Dedifferentiated amniotic fluid mesenchymal stem cell (primary cell): ENCODE measurements at regions not wholly inside any gene's neighbourhood (a gene's known extent, or its start where the extent isn't known, plus 50 kb on each side); places are given as distances from the start of the nearest gene placed in this dataset.

ENCODE experiments used
- DNase-seq: peaks from one replicate; pipeline ENCODE4 v3.0.0-alpha.2; 2016; ENCODE audit errors: extremely low spot score

DNA sequence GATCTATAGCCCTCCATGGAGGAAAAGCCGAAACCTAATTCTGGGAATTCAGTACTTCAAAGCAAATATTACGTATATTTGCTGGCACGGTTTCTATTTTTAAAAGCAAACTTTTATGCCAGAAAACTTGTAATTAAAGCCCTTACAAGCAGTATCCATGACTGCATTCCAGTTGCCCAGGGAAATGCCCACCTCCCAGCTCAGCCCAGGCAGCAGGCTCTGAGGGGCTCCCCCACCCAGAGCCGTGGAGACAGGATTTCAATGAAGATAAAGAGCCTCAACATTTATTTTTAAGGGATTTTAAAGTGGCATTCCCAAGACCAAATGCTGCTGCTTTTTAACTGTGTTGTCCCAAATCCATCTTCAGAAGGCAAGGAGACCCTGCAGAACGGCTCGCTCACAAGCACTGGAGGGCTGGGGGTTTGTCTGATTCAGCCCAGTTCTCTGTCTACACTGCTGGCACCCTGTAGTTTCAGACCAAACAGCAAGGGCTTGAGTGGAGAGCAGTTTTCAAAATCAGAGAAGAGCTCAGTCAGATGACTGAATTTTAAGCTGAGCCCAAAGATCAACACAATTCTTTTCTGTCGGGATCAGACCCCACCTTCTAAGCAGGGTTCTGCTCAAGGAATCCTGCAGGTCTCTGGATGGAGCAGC is 105.1 kb downstream of the KCNF1 start:
- DNase-seq, result no peak

DNA sequence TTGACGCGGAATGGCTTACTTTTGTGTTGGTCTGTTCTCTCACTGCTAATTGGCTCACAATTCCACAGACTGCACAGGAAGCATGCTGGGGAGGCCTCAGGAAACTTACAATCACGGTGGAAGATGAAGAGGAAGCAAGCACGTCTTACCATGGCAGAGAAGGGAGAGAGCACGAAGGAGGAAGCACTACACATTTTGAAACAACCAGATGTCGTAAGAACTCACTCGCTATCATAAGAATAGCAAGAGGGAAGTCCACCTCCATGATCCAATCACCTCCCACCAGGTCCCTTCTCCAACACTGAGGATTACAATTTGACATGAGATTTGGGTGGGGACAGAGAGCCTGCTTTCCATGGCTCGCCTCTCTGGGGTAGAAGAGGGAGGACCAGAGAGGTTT is 106.2 kb downstream of the KCNF1 start:
- DNase-seq, result no peak

DNA sequence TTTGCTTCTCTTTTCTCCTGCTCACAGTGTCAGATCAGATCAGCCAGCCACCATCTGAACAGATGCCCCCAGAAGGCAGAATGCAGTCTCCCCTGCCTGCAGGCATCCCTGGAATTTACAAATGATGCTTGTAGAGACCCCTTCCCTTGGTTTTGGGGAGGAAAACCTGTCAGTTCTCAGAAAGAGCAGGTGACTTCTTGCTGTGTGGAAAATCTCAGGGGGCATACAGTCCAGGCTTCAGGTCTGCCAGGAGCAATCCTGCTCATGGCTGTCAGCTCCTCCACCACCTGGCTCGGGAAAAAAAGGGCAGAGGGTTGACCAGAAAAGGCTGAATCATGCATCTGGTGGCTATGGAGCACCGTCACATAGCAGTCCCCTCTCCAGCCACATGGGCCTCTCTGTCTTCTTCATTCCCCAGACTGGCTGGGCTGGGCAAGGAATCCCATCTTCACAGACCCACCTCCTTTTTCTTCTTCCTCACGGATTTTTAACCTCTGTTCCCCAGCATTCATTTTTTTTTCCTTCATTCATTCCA is 107.0 kb downstream of the KCNF1 start:
- DNase-seq, result no peak

DNA sequence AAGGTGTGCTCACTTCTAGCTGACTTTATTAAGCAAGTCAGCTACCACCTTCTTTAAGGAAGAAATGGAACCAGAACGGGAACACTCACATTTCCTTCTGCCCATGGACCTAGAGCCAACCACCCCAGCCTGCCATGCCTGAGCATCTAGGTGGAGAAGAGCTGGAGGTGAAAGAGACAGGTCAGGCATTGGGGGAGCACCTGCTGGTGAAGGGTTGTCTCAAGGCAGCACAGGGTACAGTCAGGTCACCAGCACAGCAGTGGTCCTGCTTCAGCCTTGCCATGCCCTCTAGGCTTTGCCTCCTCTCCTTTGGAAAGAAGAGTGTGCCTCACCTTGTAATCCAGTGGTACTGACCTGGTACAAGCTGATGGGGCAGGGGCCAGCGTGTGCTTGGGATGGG is 107.9 kb downstream of the KCNF1 start:
- DNase-seq, result no peak

DNA sequence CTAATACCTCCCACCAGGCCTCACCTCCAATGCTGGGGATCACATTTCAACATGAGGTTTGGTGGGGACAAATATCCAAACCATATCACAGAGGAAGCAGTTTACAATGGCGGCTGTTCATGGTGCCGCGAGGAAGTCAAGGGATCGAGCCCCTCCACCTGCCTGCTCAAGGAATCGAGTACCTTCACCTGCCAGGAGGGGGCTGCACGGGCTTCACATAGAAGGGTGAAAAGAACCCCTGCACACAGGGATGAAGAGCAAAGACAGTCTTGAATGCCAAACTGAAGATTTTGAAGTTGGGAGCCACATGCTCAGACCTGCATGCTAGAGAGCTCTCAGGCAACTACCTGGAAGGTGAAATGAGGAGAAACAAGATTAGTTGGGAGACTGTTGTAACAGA is 110.3 kb downstream of the KCNF1 start:
- no peak for DNase-seq

DNA sequence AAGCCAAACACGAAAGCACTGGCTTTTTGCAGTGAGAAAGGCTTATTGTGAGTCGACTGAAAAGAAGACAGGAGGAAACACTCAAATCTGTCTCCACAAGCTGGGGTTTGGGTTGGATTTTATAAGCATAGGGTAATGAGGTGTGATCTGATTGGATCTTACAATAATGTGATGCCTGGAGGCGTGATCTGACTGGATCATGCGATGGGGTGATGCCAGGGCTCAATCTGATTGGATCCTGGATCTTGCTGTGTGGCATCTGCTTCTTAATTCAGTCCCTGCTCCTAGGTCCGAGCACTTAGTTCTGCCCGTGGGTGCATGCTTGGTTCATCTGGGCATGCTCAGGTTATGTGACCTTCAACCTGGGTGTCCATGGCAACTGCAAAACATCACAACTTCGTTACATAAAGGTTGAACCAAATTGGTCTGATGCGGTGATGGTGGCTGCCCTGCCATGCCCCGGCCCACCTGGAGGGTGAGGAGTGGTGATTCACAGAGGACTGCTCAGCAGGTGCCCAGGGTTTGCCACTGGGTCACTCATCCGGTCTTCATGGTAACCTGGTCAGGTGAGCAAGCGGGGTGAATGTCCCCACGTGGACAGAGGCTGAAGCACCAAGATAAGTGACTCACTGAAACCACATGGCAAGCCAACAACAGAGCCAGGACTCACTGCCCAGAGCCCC is 111.0 kb downstream of the KCNF1 start:
- no peak for DNase-seq

DNA sequence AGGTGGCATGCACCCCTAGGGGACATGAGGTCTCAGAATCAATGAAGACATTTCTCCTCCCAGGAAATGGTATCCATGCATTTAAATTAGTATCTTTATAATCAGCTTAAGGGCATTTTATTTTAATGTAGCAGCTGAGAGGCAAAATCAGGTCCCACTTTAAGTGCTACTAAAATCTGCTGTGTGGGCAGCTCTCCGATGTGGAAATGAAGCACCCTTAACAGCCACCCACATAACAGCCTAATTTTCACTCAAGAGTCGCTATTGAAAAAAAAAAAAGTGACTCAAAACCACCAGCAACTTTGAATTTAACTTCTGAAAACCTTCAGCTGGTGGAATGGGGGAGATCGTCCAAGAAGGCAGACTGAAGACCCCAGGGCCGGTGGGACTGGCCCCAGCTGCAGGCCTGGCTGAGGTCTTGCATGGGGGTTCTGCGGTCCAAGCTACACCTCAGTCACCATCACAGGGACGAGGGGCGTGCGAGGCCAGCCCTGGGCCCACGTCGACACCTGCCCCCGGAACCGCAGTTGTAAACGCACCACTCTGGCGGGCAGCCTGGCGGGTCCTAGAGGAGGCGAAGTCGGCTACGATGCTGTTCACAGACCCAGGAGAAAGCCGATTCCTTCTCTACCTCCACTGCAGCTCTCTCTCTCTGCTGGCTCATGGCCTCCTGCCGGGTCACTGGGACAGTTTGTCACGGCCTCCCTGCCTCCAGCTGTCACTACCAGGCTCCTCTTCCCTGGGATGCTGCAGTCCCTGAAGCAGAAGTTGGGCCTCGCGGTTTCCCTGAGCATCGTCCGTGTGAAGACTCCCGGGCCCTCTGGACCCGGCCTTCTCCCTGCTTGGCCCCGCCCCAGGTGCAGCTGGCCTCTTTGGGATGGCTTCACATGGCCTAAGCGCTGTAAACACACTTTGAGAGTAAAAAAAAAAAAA is 111.9 kb downstream of the KCNF1 start:
- DNase-seq, result no peak

DNA sequence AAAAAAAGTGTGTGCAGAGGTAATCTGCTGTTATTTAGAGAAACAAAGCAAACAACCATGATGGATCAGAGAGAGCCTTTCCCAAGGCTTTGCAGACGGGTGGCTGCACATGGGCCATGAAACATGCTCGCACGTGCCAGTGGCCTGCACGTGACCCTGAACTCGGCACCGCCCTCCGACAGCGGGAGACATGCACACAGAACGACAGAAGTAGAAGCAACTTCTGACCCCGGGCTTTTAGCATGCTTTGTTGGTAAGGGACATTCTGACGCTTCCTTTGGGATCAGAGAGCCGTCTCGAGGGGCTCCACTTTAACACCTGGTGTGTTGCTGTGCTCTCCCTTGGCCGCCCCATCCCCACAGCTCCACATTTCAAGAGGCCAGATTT is 112.5 kb downstream of the KCNF1 start:
- DNase-seq, result no peak

DNA sequence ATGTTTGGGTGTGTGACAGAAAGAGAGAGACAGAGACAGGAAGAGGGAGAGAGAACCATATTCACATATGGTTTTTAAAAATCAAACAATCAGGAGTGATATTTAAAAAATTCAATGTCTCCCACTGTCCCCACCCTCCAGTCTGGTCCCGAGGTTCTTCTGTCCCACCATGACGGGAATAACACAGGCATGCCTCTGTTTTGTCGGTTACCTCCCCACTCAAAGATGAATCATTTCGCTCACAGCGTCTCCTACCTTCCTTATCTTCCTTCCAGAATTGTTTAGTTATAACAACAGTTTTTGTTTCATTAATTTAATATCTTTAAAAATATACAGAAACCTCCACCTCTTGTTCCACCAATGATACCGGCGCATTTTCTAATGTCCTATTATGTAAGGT is 113.0 kb downstream of the KCNF1 start:
- no peak for DNase-seq

DNA sequence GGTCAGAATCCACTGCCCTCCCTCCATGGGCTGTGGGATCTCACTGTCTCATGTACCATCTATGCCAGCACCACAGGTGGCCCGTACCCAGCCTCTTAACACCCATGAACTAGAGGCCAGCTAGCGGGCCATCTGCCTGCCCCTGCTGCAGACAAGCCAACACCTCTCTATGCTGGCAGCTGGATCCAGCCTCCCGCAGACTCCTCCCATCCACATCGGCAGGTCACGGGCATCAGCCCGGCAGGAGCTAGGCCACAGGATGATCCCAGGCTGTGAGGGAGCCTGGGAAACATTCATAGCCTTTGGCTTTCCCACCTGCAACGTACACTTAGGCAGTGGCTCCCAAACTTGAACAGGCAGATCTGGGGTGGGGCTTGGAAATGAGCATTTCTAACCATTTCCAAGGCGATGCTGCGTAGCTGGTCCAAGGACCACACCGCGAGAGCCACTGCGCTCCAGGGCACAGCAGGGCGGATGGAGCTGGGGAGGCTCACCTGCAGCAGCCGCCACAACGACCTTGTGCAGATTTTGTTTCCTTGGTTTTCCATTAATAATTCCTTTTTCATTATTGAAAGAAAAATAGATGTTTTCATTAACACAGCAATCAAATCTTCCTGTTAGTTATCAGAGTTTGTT is 114.7 kb downstream of the KCNF1 start:
- DNase-seq, result no peak

DNA sequence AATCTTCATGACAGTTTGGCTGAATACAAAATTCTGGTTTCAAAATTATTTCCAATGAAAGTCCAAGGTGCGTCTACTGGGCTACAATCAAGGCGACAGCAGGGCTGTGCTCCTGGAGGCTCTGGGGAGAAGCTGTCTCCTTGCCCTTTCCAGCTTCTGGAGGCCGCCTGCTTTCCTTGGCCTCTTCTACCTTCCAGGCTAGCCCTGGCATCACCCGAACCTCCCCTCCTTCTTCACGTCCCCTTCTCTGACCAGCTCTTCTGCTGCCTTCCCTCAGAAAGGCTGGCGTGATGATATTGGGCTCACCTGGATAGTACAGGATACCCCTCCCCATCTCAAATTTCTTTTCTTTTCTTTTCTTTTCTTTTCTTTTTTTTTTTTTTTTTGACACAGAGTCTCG is 115.5 kb downstream of the KCNF1 start:
- DNase-seq, result no peak

DNA sequence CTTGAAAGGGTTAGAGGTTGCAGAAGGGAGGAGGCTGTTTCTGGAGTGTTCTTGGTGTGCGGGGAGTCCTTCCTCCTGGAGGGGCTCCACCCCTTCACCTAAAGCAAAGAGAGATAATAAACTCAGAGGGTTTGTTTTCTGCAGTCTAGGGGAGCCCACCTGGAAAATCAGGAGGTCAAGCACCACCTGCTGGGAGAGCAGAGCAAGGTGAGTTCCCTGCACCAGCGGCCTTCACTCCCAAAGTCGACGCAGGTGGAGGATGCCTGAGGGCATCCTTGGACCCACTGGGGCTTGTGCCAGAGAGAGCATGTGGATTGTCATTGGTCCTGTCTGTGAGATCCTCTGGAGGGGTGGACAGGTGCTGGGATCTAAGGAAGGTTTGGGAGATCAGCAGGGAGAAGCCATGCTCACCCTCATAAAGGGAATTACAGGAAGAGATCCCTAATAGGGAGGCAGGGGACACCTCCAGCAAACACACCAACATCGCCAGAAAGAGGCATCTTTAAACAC is 116.7 kb downstream of the KCNF1 start:
- DNase-seq, result no peak

DNA sequence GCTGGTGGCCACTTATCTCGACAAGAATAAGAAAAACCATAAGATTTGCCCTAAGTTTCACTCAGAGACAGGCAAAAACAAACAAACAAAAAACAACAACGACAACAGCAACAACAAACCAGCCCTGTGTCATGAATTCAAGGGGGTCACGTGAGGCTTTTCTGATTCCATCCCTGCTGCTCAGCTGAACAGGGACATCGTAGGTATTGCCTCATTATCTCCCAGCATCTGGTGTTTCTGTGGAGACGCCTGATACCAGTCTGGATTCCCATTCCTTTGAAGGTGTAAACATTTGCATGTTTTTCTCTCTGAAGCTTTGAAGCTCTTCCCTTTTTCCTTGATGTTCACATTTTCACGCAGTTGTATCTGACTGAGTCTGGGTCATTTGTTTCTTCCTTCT is 117.4 kb downstream of the KCNF1 start:
- no peak for DNase-seq

DNA sequence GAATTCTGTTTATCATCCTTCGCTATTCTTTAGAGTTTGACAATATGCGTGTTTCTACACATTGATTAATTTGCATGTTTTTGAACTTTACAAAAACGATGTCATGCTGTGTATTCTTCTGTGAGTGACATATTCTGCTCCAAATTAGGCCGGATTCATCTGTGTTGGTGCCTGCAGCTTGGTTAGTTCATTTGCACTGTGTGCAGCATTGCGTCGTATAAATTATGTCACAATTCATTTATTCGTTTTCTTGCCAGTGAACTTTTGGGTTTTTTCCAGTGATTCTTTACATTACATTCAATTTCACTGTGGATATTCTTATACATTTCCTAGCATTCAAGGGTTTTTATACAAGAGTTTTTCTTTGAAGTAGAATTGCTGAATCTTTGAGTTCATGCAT is 118.3 kb downstream of the KCNF1 start:
- DNase-seq, result no peak

DNA sequence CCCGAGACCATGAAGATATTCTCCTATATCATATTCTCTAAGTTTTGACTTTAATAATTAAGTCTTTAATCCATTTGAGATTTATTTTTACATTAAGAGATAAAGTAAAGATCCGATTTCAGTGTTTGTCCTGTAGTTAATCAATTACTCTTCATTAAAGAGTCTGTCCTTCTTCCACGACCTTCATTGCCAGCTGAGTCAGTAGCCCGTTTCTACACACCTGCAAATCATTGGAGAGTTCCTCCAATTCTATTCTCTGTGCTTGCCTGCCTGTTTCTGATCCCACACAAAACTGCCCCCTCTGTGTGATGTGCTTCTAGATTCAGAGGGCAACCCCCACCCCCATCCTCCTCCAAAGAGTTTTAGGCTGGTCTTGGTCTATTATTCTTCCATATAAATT is 119.2 kb downstream of the KCNF1 start:
- no peak for DNase-seq

DNA sequence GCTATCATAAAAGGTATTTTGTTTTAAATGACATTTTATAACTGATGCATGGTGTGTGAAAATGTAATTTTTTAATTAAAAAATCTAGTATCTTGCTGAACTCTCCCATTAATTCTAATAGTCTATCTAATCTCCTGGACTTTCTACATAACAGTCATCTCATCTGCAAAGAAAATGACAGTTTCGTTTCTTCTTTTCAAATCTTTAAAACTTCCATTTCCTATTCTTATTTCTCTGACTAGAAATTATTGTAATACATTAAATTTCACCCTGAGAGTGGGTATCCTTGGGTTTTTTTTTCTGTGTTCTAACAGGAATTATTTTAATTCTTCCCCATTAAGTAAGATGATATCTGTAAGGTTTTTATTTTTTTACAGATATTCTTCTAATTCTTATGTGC is 120.1 kb downstream of the KCNF1 start:
- DNase-seq, result no peak

DNA sequence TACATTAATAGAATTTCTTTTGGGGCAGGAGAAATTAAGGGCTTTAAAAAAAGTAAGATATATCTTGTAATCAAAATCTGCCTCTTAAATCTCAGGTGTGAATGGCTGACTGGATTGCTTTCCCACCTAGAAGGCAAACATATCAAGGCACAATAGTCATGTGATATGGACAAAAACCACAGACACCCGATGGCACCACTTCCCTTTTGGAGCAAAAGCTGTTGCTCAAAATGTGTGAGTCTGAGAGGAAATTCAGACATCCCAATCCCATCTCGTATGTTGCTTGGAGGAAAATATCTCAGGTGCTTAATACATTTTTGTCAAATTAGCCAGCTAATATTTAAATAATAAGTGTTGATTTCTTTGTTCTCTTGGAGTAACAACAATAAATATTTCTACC is 120.7 kb downstream of the KCNF1 start:
- no peak for DNase-seq

DNA sequence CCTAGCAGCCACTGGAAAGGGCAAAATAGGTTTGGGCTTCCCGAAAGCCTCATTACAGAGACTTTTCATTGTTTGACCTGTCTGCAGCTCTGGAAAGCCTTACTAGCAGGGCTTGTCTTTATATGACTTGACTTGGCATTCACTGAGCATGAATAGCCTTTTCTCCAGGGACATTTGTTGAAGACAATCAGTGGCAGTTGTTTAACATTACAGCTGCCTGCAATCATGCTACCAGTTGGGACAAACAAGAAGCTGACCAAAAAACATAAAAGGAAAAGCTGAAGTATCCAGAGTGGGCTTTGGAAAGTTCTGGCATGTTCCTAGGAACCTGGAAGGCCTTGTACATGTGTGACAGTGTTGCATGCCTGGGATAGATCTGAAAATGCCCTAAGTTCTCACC is 121.4 kb downstream of the KCNF1 start:
- no peak for DNase-seq

DNA sequence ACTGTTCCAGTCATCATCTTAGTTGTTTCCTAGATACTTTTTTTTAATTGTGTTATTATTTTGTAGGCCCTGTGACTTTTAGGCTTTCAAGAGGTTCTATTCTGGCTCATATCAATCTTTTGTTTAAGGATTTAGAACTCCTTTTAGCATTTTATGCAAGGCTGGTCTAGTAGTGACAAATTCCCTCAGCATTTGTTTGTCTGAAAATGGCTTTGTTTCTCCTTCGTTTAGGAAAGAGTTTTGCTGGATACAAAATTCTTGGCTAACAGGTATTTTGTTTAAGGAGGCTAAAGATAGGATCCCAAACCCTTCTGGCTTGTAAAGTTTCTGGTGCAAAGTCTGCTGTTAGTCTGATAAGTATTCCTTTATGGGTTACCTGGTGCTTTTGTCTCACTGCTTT is 116.6 kb upstream of the SLC66A3 start:
- DNase-seq, result no peak

DNA sequence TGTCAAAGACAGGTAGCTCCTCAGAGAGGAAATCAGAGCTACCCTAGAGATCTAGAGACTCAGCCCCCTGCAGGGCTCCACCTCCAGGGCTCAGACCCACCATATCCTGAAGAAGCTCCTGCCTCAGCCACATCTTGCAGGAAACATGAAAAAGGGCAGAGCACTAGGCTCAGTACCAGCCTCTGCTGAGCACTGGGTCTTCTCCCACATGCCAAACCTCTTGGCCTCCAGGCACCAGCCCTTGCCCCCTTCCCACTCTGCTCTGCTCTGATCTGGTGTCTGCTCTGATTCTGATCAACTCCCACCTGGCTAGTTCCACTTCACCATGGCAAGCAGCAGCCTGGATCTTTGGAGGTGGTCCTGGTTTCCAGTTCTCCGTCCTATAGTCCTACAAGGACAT is 114.3 kb upstream of the SLC66A3 start:
- no peak for DNase-seq

DNA sequence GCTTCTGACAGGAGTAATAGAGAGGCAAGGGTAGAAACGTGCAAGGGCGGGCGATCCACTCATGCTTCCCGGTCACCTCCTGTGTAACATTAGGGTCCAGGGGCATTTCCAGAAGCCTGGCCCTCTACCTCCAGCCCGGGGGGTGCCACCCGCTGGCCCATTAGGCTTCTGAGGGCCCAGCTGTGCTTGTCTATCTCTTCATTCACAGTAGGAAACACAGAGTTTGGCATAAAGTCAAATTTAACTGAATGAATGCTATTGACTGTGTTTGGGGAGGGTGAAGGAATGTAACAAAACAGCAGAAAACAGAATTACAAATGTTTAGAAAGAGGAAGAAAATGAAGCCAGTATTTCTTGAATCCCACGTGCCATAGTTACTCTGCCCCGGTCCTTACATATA is 112.4 kb upstream of the SLC66A3 start:
- DNase-seq, result no peak

DNA sequence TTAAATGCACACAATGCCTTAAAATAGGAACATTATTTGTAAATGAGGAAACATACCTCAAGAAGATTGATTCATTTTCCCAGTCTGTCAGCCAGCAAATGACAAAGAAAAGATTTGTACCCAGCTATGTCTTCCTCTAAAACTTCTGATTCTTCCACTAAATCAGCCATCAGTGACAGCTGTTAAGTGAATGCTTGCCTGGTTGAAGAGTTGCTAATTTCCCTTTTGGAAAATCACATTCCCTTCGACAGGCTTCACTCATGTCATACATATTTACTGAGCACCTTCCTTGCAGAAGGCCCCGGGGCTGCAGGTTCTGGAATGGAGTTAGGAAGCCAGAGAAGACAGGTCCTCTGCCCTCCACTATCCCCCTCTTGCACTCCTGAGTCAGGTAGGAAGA is 112.0 kb upstream of the SLC66A3 start:
- DNase-seq, result no peak
